Spleen (tissue), 7 donors: ENCODE measurements at regions not wholly inside any gene's neighbourhood (a gene's known extent, or its start where the extent isn't known, plus 50 kb on each side); places are given as distances from the start of the nearest gene placed in this dataset.

Experiments
- POLR2A ChIP-seq, 3 donors: fragments of 450-650 bp; IDR thresholded peaks; one replicate each; pipeline ENCODE4 v1.5.1; 2017; ENCODE audit warnings: antibody characterized with exemption in 3 of 3, mild to moderate bottlenecking in 1 of 3
- POLR2AphosphoS5 ChIP-seq, 3 donors: sonication (generic); formaldehyde crosslinking; IDR thresholded peaks; one replicate each; pipeline ENCODE4 v1.5.1; 2017; ENCODE audit warnings: antibody characterized with exemption in 3 of 3
- TF ChIP-seq, protein P1 (sequence below), 11 experiments: fragments of 200-600 bp in 7 of 11; fragments of 450-650 bp in 4 of 11; sonication (generic) in 4 of 11; IDR thresholded peaks in 8 of 11; conservative IDR thresholded peaks in 3 of 11; 1 replicate in 7 of 11; 2 replicates in 4 of 11; pipeline versions ENCODE4 v1.4.0 to v1.8.0; 2016 to 2021; ENCODE audit warnings: antibody characterized with exemption in 11 of 11, inconsistent platforms in 4 of 11, mild to moderate bottlenecking in 1 of 11
- donor health status: DM: no; HTN: no; CAD: no; lungs with moderate emphysema.
- donor health status: DM: no; HTN: no; CAD: no.
- donor health status: DM: no; HTN: no; CAD: no.

GRCh38 chr4:17029964-17030363, 131.5 kb upstream of the LDB2 start:
- TF ChIP-seq, protein P1, sequence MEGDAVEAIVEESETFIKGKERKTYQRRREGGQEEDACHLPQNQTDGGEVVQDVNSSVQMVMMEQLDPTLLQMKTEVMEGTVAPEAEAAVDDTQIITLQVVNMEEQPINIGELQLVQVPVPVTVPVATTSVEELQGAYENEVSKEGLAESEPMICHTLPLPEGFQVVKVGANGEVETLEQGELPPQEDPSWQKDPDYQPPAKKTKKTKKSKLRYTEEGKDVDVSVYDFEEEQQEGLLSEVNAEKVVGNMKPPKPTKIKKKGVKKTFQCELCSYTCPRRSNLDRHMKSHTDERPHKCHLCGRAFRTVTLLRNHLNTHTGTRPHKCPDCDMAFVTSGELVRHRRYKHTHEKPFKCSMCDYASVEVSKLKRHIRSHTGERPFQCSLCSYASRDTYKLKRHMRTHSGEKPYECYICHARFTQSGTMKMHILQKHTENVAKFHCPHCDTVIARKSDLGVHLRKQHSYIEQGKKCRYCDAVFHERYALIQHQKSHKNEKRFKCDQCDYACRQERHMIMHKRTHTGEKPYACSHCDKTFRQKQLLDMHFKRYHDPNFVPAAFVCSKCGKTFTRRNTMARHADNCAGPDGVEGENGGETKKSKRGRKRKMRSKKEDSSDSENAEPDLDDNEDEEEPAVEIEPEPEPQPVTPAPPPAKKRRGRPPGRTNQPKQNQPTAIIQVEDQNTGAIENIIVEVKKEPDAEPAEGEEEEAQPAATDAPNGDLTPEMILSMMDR (IDR thresholded peaks at IDR 0.05 in 8 of 11, conservative IDR thresholded peaks at IDR 0.05 in 3 of 11) = no peak
- TF ChIP-seq POLR2A (IDR thresholded peaks at IDR 0.05) (no peak), POLR2AphosphoS5 (IDR thresholded peaks at IDR 0.05) (no peak)
